K562 (cell line): ENCODE measurements at regions not wholly inside any gene's neighbourhood (a gene's known extent, or its start where the extent isn't known, plus 50 kb on each side); places are given as distances from the start of the nearest gene placed in this dataset.

ENCODE experiments used
- ATF6 ChIP-seq: sonication (generic); formaldehyde crosslinking; IDR thresholded peaks from 2 replicates; pipeline ENCODE4 v1.4.0; 2020; ENCODE audit warnings: mild to moderate bottlenecking, missing genetic modification reagents
- CREM ChIP-seq: IDR thresholded peaks from 2 replicates; pipeline ENCODE4 v1.6.1; 2014; ENCODE audit warnings: antibody characterized with exemption, low read depth
- FOXO4 ChIP-seq: fragments of 450-650 bp; formaldehyde crosslinking; IDR thresholded peaks from 2 replicates; pipeline ENCODE4 v1.4.0; 2020; ENCODE audit warnings: mild to moderate bottlenecking, moderate library complexity
- MNT ChIP-seq, 2 experiments: fragments of 450-650 bp; conservative IDR thresholded peaks; 2 replicates each; pipeline ENCODE4 v1.6.1; 2017; ENCODE audit warnings: mild to moderate bottlenecking in 2 of 2, moderate library complexity in 2 of 2
- MTA1 ChIP-seq: fragments of 450-650 bp; IDR thresholded peaks from 2 replicates; pipeline ENCODE4 v1.6.1; 2017; ENCODE audit warnings: borderline replicate concordance
- NCOA4 ChIP-seq: fragments of 450-650 bp; IDR thresholded peaks from 2 replicates; pipeline ENCODE4 v1.6.1; 2018; ENCODE audit warnings: mild to moderate bottlenecking; ENCODE audit not compliant: partially characterized antibody
- RB1 ChIP-seq: fragments of 450-650 bp; IDR thresholded peaks from 2 replicates; pipeline ENCODE4 v1.6.1; 2017; ENCODE audit warnings: low read depth, mild to moderate bottlenecking
- RCOR1 ChIP-seq, 2 experiments: IDR thresholded peaks; 2 replicates each; pipeline ENCODE4 v1.6.1; 2012; ENCODE audit warnings: low read depth in 2 of 2, low read length in 2 of 2, borderline replicate concordance in 1 of 2, improper control_type of control experiment in 1 of 2
- RREB1 ChIP-seq: fragments of 250-450 bp; sonication (Bioruptor Pico); IDR thresholded peaks from 2 replicates; pipeline ENCODE4 v1.4.0; 2020
- SMAD3 ChIP-seq: fragments of 450-650 bp; formaldehyde crosslinking; conservative IDR thresholded peaks from 2 replicates; pipeline ENCODE4 v1.4.0; 2020; ENCODE audit warnings: mild to moderate bottlenecking
- SP1 ChIP-seq: sonication (generic); formaldehyde crosslinking; IDR thresholded peaks from 2 replicates; pipeline ENCODE4 v1.8.1; 2022; ENCODE audit warnings: mild to moderate bottlenecking, missing genetic modification reagents
- TEAD4 ChIP-seq, 2 experiments: sonication (generic) in 1 of 2; formaldehyde crosslinking in 1 of 2; IDR thresholded peaks; 2 replicates each; pipeline versions ENCODE4 v1.6.1 to v1.8.0; 2012 to 2022; ENCODE audit warnings: borderline replicate concordance in 1 of 2, inconsistent platforms in 1 of 2, low read length in 1 of 2, mild to moderate bottlenecking in 1 of 2, missing genetic modification reagents in 1 of 2
- ZNF639 ChIP-seq, 2 experiments: fragments of 200-800 bp in 1 of 2; sonication (Bioruptor generic) in 1 of 2; sonication (generic) in 1 of 2; formaldehyde crosslinking in 1 of 2; IDR thresholded peaks in 1 of 2; conservative IDR thresholded peaks in 1 of 2; 2 replicates each; pipeline versions ENCODE4 v1.5.0 to v1.6.1; 2016 to 2020; ENCODE audit warnings: missing compliant biosample characterization in 1 of 2, missing genetic modification characterization in 1 of 2, missing genetic modification reagents in 1 of 2
- ZNF766 ChIP-seq: fragments of 200-800 bp; sonication (Bioruptor generic); conservative IDR thresholded peaks from 2 replicates; pipeline ENCODE4 v1.6.1; 2016; ENCODE audit warnings: missing genetic modification characterization, missing compliant biosample characterization

- TF ChIP-seq ATF6 (no peak), SP1 (CRISPR knock-in tag) (peak; percentile 69), MTA1 (peak; percentile 52; the same call in 1 of the 2 replicates), MNT (conservative IDR thresholded peaks at IDR 0.05) (peak; percentile 76 to 79), TEAD4 (IDR thresholded peaks at IDR 0.05; ENCODE audit: low read length) (0 out of 2 replicates have a peak, but pooled peaks have one; percentile 8), TEAD4 (CRISPR knock-in tag; IDR thresholded peaks at IDR 0.05; ENCODE audit: borderline replicate concordance) (no peak), FOXO4 (CRISPR knock-in tag) (no peak), ZNF766 (CRISPR knock-in tag) (peak; percentile 97), NCOA4 (no peak), SMAD3 (CRISPR knock-in tag) (no peak), ZNF639 (CRISPR knock-in tag; conservative IDR thresholded peaks at IDR 0.05 in 1 of 2, IDR thresholded peaks at IDR 0.05 in 1 of 2) (0 out of 4 replicates have a peak, but pooled peaks of 1 of the 2 experiments have one; percentile 28), RCOR1 (IDR thresholded peaks at IDR 0.05; ENCODE audit: borderline replicate concordance in 1 of 2, low read depth in 2 of 2, low read length in 2 of 2) (peak in 1 of 2 experiments; percentile 70; a peak in 1 of 4 replicates), CREM (peak; percentile 94), RB1 (no peak), RREB1 (CRISPR knock-in tag) (no peak)
Observed at GRCh38 chr3:72052841-72053409, 268.0 kb upstream of the PROK2 start (continued).
